ENCODE measurements at regions not wholly inside any gene's neighbourhood (a gene's known extent, or its start where the extent isn't known, plus 50 kb on each side); places are given as distances from the start of the nearest gene placed in this dataset.

DNA sequence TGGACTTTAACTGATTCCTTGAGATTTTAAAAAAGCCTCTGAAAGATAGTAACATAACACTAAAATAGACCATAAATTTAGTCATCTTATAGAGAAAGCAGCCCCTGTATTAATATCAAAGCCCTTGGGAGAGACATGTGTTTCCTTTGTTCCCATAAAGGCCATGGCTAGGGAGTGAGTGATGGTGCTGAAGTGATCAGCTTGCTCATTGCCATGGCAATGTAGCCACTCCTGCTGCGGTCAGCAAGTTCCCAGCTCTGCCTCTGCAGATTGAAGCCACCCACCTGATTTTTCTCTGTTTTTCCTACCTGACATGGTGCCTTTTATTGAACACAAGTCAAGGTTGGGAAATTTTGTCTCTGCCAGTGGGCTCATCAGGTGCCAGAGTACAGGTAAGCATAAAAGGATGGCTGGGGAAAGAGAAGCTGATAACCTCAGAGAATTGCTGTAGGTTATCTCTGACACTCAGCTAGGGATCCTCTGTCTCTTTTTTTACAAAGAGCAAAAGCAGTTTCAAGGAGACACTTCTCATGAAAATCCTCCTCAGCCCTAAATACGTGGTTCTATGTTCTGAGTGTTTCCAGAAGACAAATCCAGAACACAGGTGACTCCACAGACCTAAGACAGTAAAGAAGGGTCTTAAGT lies 296.3 kb upstream of the NMUR2 start:
- Histone ChIP-seq H3K4me1 (replicated peaks in 1 of 4; ENCODE audit: control insufficient read depth in 3 of 4, insufficient read depth in 4 of 4, low read length in 3 of 4) (no peaks in the 10 kb centered on the region), H4K5ac (ENCODE audit: insufficient read length, low read depth, low read length) (no peak overlapping the region), H2BK120ac (replicated peaks; ENCODE audit: low read depth, low read length) (no peak overlapping the region), H3K79me2 (ENCODE audit: control insufficient read depth in 1 of 2, insufficient read depth in 2 of 2, low read length in 2 of 2) (no peaks in the 10 kb centered on the region), H2AK5ac (ENCODE audit: low read depth, low read length) (no peak overlapping the region), H4K20me1 (replicated peaks in 1 of 2; ENCODE audit: control insufficient read depth in 1 of 2, insufficient read depth in 2 of 2, low read length in 2 of 2) (no peaks in the 10 kb centered on the region), H3K18ac (ENCODE audit: extremely low read depth, low read length) (no peak overlapping the region), H3K4me2 (ENCODE audit: insufficient read depth in 1 of 2, low read depth in 2 of 2, low read length in 2 of 2) (no peak overlapping the region), H3K23ac (ENCODE audit: insufficient read length) (no peak overlapping the region), H2BK12ac (ENCODE audit: low read depth, low read length) (no peak overlapping the region), H4K91ac (replicated peaks; ENCODE audit: insufficient read length, low read length) (no peak overlapping the region), H2BK15ac (ENCODE audit: low read length) (no peak overlapping the region), H4K8ac (ENCODE audit: extremely low read depth, insufficient read depth, low read length) (no peak overlapping the region), H3K27ac (ENCODE audit: low read depth, low read length) (no peak overlapping the region), H2BK20ac (ENCODE audit: low read length) (no peak overlapping the region), H3K27me3 (replicated peaks in 1 of 4; ENCODE audit: control insufficient read depth in 3 of 4, extremely low read depth in 1 of 4, insufficient read depth in 3 of 4, low read length in 3 of 4) (peaks cover 0 to 1% (median 0%) of the 10 kb centered on the region in 4 experiments; a peak in 1 of 7 replicates), H3K9ac (replicated peaks in 1 of 4; ENCODE audit: extremely low read depth in 1 of 4, low read depth in 3 of 4, low read length in 3 of 4) (no peak overlapping the region), H3K14ac (ENCODE audit: insufficient read length) (no peak overlapping the region), H3K36me3 (ENCODE audit: control insufficient read depth in 2 of 4, insufficient read depth in 4 of 4, low read length in 3 of 4) (no peaks in the 10 kb centered on the region), H3K9me3 (ENCODE audit: insufficient read depth in 2 of 2, low read depth in 1 of 2, low read length in 1 of 2) (peaks cover 3 to 5% of the 10 kb centered on the region in 2 experiments; a peak in 3 of 4 replicates), H3K56ac (replicated peaks; ENCODE audit: insufficient read length, low read depth, low read length) (no peak overlapping the region), H3K23me2 (ENCODE audit: low read depth, low read length) (no peaks in the 10 kb centered on the region), H2BK5ac (ENCODE audit: low read depth, low read length) (no peak overlapping the region), H3K4ac (replicated peaks; ENCODE audit: insufficient read length, low read depth, low read length) (no peak overlapping the region), H2AFZ (ENCODE audit: low read length) (no peak overlapping the region), H3K79me1 (ENCODE audit: low read depth, low read length) (no peaks in the 10 kb centered on the region), H3K4me3 (ENCODE audit: extremely low read depth in 1 of 4, insufficient read depth in 2 of 4, low read depth in 3 of 4, low read length in 4 of 4) (no peak overlapping the region)
- WGBS, 2 experiments (ENCODE audit: extremely low coverage in 1 of 2, insufficient coverage in 1 of 2, insufficient read length in 1 of 2, insufficient replicate concordance in 2 of 2, low coverage in 1 of 2, low lambda C conversion rate in 2 of 2, missing lambda C conversion rate in 1 of 2): 94% methylated on average over 2 of the region's 2 CpGs; no CpG with 5 or more reads in 1 of the 2 experiments
- POLR2A ChIA-PET (ENCODE audit: partially characterized antibody): no interaction called here
- CTCF ChIA-PET (ENCODE audit: partially characterized antibody): no interaction called here
- FAIRE-seq: no peak
- DNase-seq (ENCODE audit: low read depth in 1 of 2, low spot score in 2 of 2): no peak
- TF ChIP-seq ZNF274 (IDR thresholded peaks at IDR 0.05; ENCODE audit: borderline replicate concordance, extremely low read depth, low read length) (no peak), POLR2AphosphoS5 (IDR thresholded peaks at IDR 0.05; ENCODE audit: low read depth, low read length) (no peak), GABPA (IDR thresholded peaks at IDR 0.05; ENCODE audit: borderline replicate concordance, insufficient read depth, low read length) (no peak)
